Activated CD4-positive, alpha-beta T cell treated with anti-CD3 and anti-CD28 coated beads for 48 hours (primary cell): ENCODE measurements at regions not wholly inside any gene's neighbourhood (a gene's known extent, or its start where the extent isn't known, plus 50 kb on each side); places are given as distances from the start of the nearest gene placed in this dataset.

Experiments
- DNase-seq: peaks from one replicate; pipeline ENCODE4 v3.0.0-alpha.2; 2020

DNA sequence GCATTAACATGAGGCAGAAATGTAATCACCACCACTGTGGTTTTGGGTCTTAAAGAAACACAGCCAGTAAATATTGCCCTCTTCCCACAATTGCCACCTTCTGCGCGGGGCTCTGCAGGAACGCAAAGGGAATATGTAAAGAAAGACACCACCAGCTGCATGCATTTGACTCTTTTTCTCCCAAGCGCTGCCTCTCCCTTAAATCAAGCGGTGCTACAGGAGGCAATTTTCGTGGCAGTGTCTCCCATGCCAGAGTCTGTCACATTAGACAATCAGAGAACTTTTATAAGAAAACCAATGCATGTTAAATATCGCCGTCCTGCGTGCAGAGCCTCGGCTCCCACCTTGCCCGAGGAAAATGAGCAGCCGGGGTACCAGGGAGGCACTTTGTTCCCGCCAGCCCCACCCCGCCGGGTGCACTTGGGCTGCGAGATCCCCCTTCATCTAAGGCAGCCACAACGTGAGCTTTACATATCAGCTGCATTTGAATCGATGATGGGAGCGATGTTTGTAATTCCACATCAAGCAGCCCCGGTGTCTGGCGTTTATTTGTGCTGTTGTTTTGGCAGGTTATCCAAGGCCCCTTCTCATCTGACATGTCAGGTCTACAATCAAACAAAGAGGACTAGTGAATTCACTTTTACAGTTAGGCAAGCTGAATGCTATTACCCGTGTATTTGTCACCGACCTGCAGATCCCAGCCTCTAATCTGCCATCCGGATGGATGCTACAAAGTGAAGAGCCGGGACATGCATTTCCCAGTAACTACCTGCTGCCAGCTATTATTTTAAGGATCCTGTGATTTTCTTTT, 72.3 kb upstream of the MGMT start:
- DNase-seq = no peak

DNA sequence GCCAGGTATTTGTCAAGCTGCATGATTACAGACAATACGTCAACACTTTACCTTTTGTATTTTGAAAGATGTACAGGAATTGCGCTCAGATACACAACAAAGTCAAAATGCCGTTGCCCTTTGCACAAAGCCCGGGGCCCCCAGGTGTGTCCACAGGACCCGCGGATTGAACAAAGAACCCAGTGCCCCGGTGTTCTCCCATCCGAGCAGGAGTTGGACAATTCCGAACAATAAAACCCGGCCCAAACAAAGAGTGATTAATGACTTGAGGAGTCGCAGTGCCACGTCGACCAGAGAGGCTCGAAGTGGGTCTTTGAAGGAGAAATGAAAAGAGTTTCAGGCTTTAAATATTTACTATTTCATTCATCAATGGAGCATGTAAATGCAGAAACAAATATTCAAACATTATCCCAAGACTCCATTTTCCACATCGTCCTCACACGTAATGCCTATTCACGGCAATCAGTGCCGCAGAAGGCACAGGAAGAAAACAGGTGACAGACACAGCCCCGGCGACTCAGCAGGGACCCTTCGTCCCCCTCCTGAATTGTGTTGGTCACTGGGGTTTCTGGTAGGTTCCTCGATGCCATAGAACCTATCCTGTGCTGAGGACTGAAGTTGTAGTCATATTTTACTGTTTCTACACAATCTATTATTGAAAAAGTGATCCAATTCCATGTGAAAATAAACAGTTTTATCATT, 70.9 kb upstream of the MGMT start:
- DNase-seq = no peak

DNA sequence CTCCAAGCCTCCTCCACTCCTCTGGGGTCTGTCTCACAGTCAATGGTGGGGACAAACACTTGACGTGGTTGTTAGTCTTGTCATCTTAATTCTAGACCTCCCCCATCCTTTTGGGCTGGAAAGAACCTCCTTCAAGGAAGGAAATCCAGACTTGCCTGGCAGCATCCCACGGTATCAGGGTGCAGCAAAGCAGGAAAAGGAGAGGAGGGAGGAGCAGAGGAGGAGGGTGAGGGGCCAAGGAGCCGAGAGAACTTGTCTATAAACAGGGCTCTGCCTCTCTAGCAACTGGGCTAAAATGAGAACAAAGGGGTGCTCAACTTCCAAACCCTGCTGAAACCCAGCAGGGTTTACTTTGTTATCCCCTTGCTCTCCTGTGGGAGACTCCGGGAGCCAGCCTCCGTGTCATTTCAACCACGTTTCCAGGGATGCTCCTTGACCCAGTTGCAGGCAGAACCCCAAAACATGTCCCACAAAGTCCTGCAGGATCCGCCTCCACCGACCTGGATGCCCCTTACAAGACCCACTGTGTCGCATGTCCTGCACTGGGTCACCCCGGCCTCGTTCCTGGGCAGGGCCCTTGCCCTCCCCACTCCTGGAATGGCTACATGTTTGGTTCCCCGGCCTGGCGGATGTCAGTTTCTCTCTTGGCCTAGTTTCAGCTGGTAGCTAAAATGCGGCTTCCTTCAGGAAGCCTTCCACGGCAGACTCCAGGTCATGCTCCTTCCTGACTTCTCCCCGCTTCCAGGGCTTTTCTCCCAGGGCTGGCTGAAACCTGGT, 69.7 kb upstream of the MGMT start:
- no peak for DNase-seq

DNA sequence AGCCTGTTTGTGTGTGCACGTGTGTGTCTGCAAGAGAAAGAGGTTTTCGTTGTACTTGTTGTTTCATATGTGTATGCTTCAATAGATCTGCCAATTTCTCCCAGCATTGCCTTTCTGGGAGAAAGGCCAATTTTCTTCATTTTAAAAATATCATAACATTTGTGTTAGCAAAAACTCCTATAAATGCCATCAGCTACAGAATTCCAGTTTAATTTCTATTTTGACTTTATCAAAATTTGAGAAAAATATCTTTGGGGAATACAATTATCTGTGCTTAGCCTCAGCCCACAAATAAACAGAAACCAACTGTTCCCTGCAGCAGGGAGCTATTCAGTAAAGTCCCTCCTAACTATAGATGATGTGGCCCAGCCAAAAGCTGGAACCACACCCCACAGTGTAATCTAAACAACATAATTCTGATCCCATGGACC, 68.3 kb upstream of the MGMT start:
- no peak for DNase-seq

DNA sequence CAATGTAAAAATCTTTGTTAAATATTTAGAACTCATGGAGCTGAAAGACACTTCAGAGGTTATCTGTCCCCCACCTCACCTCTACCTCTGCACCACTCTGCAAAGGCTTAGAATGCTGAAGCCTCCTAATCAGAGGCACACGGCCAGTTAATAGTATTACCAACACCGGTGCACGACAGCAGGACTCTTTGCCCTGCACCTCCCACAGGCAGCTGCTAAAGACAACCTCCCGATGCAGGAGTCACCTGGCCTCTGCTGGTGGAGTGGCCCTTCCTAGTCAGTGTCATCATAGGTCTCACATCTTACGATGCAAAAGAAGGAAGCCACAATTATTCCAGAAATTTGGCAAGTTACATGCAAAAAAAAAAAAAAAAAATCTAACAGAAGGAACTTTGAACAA, 66.6 kb upstream of the MGMT start:
- DNase-seq = no peak

DNA sequence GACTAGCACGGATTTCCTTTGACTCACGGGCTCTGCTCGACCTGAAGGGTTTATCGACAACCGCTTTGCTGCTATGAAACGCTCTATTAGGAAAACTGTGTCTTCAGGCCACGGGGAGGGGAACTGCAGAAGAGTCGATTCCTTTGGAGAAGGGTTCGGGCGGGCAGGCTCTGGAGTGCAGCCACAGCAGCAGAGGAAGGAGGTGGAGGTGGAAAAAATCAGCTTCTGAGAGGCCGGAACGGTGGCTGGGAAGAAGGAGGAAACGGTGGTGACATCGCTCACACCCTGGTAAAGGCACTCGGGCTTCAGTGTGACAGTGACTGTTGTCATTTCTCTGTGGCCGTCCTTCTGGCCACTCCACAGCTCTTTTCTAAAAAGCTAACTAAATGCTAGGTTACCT, 64.6 kb upstream of the MGMT start:
- no peak for DNase-seq

DNA sequence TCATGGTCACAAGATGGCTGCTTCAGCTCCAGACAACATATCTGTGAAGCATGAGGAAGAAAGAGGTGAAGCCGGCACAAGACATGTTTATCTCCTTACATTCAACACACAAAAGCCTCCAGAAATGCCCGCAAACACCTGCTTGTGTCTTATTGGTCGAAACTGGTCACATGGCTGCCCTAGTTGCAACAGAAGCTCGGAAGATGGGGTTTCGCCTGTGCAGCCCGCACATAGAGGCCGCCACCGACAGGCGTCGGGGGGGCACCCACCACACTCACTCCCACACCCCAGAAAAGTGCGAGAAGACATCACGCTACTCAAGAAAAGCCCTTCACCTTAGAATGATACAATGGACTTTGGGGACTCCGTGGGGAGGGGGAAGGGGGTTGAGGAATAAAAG, 63.0 kb upstream of the MGMT start:
- DNase-seq = no peak

DNA sequence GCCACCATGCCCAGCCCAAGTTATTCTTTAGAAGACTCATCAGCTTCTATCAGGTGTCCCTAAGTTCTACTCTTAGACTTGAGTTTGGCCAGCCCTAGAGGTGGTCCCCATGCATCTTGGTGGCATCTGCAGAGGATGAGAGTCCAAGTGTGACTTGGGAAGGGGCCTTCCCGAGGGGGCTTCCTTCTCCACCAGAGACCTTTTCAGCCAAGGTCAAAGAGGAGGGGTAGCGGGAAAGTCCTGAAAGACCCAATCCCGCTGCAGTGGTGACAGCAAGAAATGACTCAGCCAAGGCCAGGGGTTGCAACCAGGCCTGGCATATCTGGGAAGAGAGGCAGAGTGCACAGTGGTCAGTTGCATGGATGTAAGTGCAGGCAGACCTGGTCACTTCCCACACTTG, 61.7 kb upstream of the MGMT start:
- no peak for DNase-seq

DNA sequence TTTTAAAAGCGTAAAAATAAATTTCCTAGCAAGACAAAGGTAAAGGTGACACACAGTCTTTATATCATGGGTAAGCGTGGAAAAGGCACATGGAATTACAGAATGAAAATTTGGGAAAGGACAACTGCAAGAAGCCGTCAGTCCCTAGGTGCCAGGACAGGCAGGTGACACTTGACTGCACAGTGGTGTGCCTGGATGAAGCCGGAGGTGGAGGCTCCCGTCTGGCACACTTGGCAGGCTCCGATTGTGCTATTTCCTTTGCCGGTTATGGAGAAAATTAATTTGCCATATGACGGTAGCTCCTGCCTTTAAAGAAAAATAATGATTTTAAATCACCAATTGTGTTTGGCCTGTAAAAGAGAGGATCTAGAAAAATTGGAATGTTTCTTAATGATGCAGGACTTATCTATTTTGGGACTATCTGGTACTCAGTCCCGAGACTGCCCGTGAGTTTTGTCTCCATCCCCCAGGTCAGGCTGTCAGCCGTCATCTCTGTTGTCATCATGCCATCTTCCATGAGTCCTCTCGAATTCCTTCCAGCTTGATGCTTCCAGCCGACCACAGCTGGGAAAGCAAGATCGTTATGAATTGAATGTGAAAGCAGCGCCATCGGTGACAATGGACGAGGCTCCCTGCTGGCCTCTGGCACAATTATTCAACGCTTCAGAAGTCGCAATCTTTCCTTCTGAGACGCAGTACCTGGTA, 56.2 kb upstream of the MGMT start:
- no peak for DNase-seq

DNA sequence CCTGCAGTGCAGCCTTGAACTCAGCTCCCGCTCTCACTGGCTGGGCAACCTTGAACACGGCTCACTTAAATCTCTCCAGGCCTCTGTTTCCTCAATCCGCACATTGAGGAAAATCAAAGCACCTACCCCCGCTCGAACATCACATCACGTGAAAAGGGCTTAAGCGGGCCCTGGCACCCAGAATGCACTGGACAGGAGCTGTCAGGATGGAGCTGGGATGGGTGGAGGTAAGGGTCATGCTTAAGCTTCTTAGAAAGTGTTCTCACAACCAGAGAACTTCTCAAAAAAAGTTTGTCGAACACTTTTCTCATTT, 55.7 kb upstream of the MGMT start:
- DNase-seq = no peak

DNA sequence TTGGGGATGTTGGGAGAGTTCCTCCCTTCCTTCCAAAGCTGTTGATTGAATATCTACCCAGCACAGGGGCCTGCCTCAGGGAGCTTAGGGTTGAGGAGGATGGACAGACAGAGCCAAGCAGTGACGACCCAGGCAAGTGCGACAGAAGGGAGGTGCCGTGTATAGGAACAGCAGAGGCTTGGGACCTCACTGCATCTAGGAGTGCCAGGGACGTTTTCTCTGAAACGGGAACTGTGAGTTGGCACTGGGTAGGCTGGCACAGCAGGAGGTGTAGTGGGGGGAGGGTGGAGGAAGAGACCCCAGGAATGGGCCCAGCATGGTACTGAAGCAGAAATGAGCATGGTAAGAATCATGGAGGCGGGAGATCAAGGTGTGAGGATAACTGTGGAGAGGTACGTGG, 55.3 kb upstream of the MGMT start:
- no peak for DNase-seq

DNA sequence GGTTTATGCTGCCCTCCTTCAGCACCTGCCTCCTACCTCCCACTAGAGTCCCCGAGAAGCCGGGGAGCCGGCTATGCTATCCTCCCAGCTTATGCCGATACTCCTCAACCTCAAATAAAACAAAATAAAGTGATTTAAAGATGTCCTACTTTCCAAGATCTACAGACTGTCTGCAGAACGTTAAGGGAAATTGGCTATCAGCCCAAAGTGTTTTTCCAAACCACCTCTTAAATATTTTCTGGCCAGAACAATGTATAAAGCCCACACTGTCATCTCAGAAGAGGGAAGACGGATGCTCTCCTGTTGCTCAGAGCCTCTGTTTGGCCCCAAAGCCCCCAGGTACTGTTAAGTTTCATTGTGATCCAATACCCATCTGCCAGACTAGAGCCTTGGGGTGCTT, 54.0 kb upstream of the MGMT start:
- no peak for DNase-seq

DNA sequence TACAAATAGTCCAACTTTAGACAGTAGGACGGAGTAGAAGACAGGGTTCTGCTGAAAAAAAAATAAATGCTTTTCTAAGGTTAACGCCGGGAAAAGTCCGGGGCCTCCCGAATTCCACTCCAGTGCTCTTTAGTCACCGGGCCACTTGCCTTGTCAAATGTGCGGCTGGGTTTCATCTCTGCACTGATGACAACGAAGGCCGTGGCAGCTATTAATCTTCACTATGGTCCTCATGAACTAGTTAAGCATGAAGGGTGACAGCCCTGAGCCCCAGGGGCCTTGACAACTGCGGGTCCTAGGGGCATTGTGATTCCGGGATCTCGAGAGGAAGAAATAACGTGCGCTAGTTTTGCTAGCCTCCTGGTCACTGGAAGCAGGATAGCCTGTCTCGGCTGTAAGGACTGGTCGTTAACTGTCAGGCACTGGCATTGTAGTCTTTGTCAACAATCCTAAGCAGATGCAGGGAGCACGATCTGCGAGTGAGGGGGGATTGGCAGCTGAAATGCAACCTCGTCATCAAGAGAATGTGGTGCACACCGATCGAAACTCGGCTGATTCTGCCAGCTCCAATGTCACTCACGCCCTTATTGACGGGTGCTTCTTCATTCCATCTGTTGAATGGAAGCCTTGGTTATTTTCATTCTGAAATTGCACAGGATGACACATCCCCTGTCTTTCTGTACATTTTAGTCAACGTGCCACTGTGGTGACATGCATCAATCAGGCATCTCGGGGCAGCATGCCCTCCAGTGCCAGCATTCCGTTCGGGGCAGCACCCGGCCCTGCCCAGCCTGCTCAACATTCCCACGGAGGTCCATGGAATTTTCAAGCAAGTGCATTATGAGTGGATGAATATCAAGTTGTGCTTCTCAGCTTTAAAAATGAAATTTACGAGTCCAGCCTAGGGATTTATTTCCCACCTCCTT, 51.6 kb upstream of the MGMT start:
- DNase-seq = no peak

DNA sequence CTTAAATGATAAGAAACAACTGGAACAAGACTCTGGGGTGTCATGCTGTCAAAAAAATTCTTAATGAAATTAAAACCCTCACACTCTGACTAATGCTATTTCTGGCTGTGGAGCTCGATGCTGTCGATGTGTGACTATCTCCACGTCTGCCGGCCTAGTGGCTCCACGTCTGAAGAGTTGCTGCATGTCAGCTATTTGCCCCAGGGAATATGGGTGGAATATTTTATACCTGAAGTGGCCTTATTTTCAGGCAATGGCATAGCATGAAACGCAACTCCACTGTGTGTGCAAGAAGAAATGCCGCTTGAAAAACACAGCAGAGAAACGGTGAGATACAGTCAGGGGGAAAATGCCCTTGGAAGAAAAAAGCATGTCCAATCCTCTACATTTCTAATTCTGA, 50.9 kb upstream of the MGMT start:
- DNase-seq = no peak

DNA sequence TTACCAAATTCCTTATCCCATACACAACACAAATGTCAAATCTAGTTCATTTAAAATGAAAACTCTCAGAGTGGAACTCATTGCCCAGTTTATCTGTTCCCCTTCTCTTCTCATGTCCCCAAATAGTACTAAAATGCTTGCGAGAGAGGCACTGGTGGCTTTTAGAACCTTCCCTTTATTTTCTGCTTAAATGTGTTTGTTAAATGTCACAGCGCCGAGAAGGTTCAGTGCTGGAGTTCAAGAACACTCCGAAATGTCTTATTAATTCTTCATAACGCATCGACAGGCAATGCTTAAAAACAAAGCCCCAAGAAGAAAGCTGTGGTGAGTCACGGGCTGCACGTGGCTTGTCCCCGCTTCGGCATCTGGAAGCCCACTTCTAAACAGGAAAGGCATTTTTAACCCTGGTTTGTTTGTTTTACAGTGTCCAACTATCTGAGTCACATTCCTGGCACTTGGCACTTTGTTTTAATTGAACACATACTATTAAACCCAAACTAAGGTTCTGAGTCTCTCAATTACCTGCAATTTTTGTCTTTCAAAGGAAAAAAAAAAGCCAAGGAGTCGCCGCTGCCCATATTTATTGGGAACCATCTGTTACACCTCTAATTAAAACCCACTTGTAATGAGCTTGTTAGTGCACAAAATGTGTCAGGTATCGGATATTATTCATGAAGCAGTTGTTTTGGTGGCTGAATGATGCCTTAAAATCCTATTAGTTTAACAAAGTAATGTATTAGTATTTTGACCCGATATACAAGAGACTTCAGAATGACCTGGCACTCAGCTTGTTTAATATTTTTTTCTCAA, 49.9 kb upstream of the MGMT start:
- no peak for DNase-seq
